Hepatocyte (in vitro differentiated cells): ENCODE measurements at regions not wholly inside any gene's neighbourhood (a gene's known extent, or its start where the extent isn't known, plus 50 kb on each side); places are given as distances from the start of the nearest gene placed in this dataset.

Experiments used
- DNase-seq: peaks from one replicate; pipeline ENCODE4 v3.0.0-alpha.2; 2016; ENCODE audit warnings: low spot score
- H2AFZ ChIP-seq: fragments of 200-600 bp; sonication (generic); 2 replicates; pipeline ENCODE4 v1.6.0; 2016; ENCODE audit warnings: antibody characterized with exemption, mild to moderate bottlenecking
- H3K27ac ChIP-seq: fragments of 200-600 bp; sonication (generic); 2 replicates; pipeline ENCODE4 v1.5.1; 2016; ENCODE audit warnings: mild to moderate bottlenecking
- H3K27me3 ChIP-seq: fragments of 200-600 bp; sonication (generic); 2 replicates; pipeline ENCODE4 v1.6.1; 2016
- H3K36me3 ChIP-seq: fragments of 200-600 bp; sonication (generic); replicated peaks from 2 replicates; pipeline ENCODE4 v1.5.1; 2016; ENCODE audit warnings: low read depth; ENCODE audit not compliant: insufficient read depth
- H3K4me1 ChIP-seq: fragments of 200-600 bp; sonication (generic); 2 replicates; pipeline ENCODE4 v1.5.1; 2016; ENCODE audit warnings: mild to moderate bottlenecking, moderate library complexity; ENCODE audit not compliant: insufficient read depth
- H3K4me2 ChIP-seq: fragments of 200-600 bp; sonication (generic); 2 replicates; pipeline ENCODE4 v1.6.0; 2016
- H3K4me3 ChIP-seq: fragments of 200-600 bp; sonication (generic); 2 replicates; pipeline ENCODE4 v1.5.1; 2016; ENCODE audit warnings: mild to moderate bottlenecking
- H3K79me2 ChIP-seq: fragments of 200-600 bp; sonication (generic); 2 replicates; pipeline ENCODE4 v1.6.0; 2017; ENCODE audit warnings: mild to moderate bottlenecking
- H3K9me2 ChIP-seq: fragments of 200-600 bp; sonication (generic); replicated peaks from 2 replicates; pipeline ENCODE4 v1.6.0; 2017; ENCODE audit warnings: mild to moderate bottlenecking; ENCODE audit not compliant: insufficient read depth
- H3K9me3 ChIP-seq: fragments of 200-600 bp; sonication (generic); 2 replicates; pipeline ENCODE4 v1.5.1; 2016; ENCODE audit warnings: low read depth, mild to moderate bottlenecking
- H4K20me1 ChIP-seq: fragments of 200-600 bp; sonication (generic); 2 replicates; pipeline ENCODE4 v1.6.0; 2016; ENCODE audit warnings: mild to moderate bottlenecking; ENCODE audit not compliant: insufficient read depth, poor library complexity, severe bottlenecking
- CTCF ChIP-seq: fragments of 200-600 bp; sonication (generic); IDR thresholded peaks from 2 replicates; pipeline ENCODE4 v1.5.1; 2016; ENCODE audit warnings: antibody characterized with exemption, mild to moderate bottlenecking; ENCODE audit not compliant: poor library complexity
- EZH2 ChIP-seq: fragments of 200-600 bp; sonication (generic); IDR thresholded peaks from 2 replicates; pipeline ENCODE4 v1.6.1; 2016; ENCODE audit warnings: antibody characterized with exemption, mild to moderate bottlenecking, borderline replicate concordance
- EZH2phosphoT487 ChIP-seq: fragments of 200-600 bp; sonication (generic); IDR thresholded peaks from one replicate; pipeline ENCODE4 v1.6.1; 2018; ENCODE audit warnings: antibody characterized with exemption, mild to moderate bottlenecking, low read depth, moderate library complexity; ENCODE audit not compliant: unreplicated experiment, severe bottlenecking
- WGBS: methylation state at CpG from one replicate; pipeline ENCODE4 v1.1.6; 2016; ENCODE audit warnings: low lambda C conversion rate; ENCODE audit errors: missing lambda C conversion rate; 5-methylcytosine and 5-hydroxymethylcytosine counted together

DNA sequence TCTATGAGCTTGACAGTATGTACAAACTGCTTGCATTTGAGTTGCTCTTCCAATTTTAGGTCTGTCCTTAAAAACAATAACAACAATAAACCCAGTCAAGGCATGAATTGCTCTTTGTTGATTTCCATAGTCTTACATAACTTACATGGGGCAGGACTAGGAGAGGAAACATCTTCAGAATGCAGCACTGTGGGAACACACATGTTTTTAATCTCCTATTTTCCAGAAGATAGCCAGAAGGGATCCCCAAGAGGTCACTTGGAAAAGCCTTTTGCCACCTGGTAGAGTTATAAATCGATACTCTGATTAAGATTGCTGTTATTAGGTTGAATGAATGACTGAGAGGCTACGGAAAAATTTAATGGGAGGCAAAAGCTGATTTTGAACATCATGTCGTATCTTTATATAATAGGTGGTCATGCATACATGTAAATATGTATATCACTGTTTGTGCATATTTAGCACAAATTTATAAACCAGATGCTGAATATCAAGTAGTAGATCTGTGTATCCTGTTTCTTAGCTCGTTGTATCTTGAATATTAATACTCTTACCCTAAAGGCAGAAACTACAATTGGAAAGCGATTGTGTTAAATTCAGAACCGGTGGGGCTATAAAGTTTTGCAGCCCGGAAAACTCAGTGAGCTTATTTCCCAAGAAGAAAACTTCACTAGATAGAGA, 479.4 kb upstream of the TCF4 start:
- no peaks in the 10 kb centered on the region for H4K20me1 ChIP-seq
- H3K27me3 ChIP-seq = no peaks in the 10 kb centered on the region
- no peak overlapping the region for H2AFZ ChIP-seq
- H3K4me2 ChIP-seq = no peak overlapping the region
- no peak for TF ChIP-seq CTCF
- H3K4me3 ChIP-seq = no peak overlapping the region
- H3K9me3 ChIP-seq = no peaks in the 10 kb centered on the region
- H3K79me2 ChIP-seq = no peaks in the 10 kb centered on the region
- WGBS = 84% methylated on average over 7 of the region's 7 CpGs
- H3K27ac ChIP-seq = no peak overlapping the region
- H3K36me3 ChIP-seq = no peaks in the 10 kb centered on the region
- H3K9me2 ChIP-seq = no peaks in the 10 kb centered on the region
- H3K4me1 ChIP-seq = no peaks in the 10 kb centered on the region
- no peak for DNase-seq

DNA sequence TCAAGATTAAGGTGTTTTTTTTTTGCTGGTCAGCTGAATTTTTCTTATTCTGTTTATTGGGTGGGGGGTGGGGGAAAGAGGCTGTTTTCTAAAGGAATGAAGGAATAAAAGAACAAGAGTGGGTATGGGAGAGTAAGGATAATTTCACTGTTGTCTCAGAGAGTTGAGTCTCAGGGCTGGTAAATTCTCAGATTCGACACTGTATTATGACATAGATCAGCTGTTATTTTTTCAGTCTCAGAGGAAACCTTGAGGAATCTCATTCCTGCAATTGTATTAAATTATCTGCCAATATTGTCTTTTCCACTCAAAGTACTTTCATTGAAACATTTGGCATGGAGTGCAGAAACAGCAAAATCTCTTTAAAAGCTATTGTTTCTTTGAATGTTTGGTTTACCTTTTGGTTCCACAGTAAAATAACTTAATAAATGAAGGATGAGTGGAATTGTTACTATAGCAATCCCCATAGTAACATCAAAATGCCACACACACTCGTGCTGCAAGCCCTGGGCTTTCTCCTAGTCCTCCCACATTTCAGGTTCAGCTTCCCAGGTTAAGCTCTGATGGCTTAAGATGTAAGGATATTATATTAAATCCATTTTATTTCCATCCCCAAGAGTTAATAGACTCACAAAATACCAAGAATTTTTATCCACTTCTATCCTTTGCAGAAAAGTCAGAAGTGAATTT, 478.7 kb upstream of the TCF4 start:
- Histone ChIP-seq H2AFZ (no peak overlapping the region), H3K4me2 (no peak overlapping the region), H3K79me2 (no peaks in the 10 kb centered on the region), H3K4me1 (no peaks in the 10 kb centered on the region), H3K9me3 (no peaks in the 10 kb centered on the region), H4K20me1 (no peaks in the 10 kb centered on the region), H3K27ac (no peak overlapping the region), H3K36me3 (no peaks in the 10 kb centered on the region), H3K9me2 (no peaks in the 10 kb centered on the region), H3K4me3 (no peak overlapping the region), H3K27me3 (no peaks in the 10 kb centered on the region)
- WGBS = 33% methylated on average over 2 of the region's 2 CpGs
- no peak for DNase-seq
- TF ChIP-seq EZH2 = no peak

DNA sequence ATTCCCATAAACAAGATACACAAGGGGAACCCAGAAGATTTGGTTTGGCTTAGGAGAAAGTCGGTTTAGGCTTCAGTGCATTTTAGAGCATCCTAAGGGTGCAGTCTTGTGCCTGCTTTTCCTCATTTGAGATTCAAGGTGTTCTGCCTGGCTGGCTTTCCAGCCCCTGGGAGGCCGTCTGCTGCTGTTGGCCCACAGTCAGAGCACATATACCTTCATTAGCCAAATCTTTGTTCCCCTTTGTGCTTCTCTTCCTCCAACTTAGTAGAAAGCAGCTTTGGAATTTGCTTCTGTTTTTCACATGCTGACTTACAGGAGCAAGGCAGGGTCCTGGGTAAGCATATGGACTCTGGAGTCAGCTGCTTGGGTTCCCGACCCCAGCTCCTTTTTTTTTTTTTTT, 477.1 kb upstream of the TCF4 start:
- Histone ChIP-seq H3K79me2 (no peaks in the 10 kb centered on the region), H3K4me1 (no peaks in the 10 kb centered on the region), H3K4me3 (no peak overlapping the region), H3K9me2 (no peaks in the 10 kb centered on the region), H3K27me3 (no peaks in the 10 kb centered on the region), H4K20me1 (no peaks in the 10 kb centered on the region), H3K9me3 (no peaks in the 10 kb centered on the region), H2AFZ (no peak overlapping the region), H3K27ac (no peak overlapping the region), H3K36me3 (no peaks in the 10 kb centered on the region), H3K4me2 (no peak overlapping the region)
- no peak for DNase-seq
- no peak for TF ChIP-seq EZH2
- WGBS = 85% methylated on average over 3 of the region's 3 CpGs

DNA sequence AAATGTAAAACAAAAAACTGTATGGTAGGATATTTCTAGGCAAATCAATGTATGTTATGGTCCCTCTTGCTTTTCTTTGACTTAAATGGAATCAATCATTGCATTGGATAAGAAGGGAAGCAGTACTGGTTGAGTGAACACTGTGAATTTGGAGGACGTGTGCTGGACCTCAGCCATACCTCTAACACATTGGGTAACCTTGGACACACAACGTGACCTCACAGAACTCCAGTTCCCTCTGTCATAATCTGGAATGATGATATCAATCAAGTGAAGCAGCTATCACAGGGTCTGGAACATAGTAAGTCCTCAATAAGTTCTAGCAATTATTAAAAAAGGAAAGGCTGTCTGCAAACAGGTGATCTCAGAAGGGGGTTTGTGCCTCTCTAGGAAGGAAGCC, 474.9 kb upstream of the TCF4 start:
- TF ChIP-seq CTCF (no peak), EZH2phosphoT487 (no peak), EZH2 (no peak)
- DNase-seq = no peak
- Histone ChIP-seq H3K27me3 (no peaks in the 10 kb centered on the region), H3K4me1 (no peaks in the 10 kb centered on the region), H2AFZ (no peak overlapping the region), H3K27ac (no peak overlapping the region), H4K20me1 (no peaks in the 10 kb centered on the region), H3K4me2 (no peak overlapping the region), H3K9me2 (no peaks in the 10 kb centered on the region), H3K79me2 (no peaks in the 10 kb centered on the region), H3K9me3 (no peaks in the 10 kb centered on the region), H3K4me3 (no peak overlapping the region), H3K36me3 (no peaks in the 10 kb centered on the region)
- whole genome bisulfite sequencing = 93% methylated on average over 2 of the region's 2 CpGs
